Ishikawa (cell line): ENCODE measurements at regions not wholly inside any gene's neighbourhood (a gene's known extent, or its start where the extent isn't known, plus 50 kb on each side); places are given as distances from the start of the nearest gene placed in this dataset.

Experiments
- CEBPB ChIP-seq: IDR thresholded peaks from 2 replicates; pipeline ENCODE4 v1.6.1; 2012
- CREB1 ChIP-seq: IDR thresholded peaks from 2 replicates; pipeline ENCODE4 v1.6.1; 2012; ENCODE audit warnings: low read depth
- EP300 ChIP-seq: IDR thresholded peaks from 2 replicates; pipeline ENCODE4 v1.6.1; 2012; ENCODE audit warnings: borderline replicate concordance
- MAX ChIP-seq: IDR thresholded peaks from 2 replicates; pipeline ENCODE4 v1.6.1; 2012
- RAD21 ChIP-seq: IDR thresholded peaks from 2 replicates; pipeline ENCODE4 v1.6.1; 2012; ENCODE audit warnings: low read depth
- REST ChIP-seq: IDR thresholded peaks from 2 replicates; pipeline ENCODE4 v1.6.1; 2012; ENCODE audit warnings: low read depth, mild to moderate bottlenecking
- TAF1 ChIP-seq: IDR thresholded peaks from 2 replicates; pipeline ENCODE4 v1.6.1; 2012; ENCODE audit warnings: low read depth, mild to moderate bottlenecking
- TCF12 ChIP-seq: IDR thresholded peaks from 2 replicates; pipeline ENCODE4 v1.6.1; 2012; ENCODE audit warnings: low read depth
- TEAD4 ChIP-seq: IDR thresholded peaks from 2 replicates; pipeline ENCODE4 v1.6.1; 2012
- YY1 ChIP-seq: IDR thresholded peaks from 2 replicates; pipeline ENCODE4 v1.6.1; 2012; ENCODE audit warnings: low read depth
- ZBTB7A ChIP-seq: IDR thresholded peaks from 2 replicates; pipeline ENCODE4 v1.6.1; 2012; ENCODE audit warnings: low read depth

- no peak for TF ChIP-seq ZBTB7A
- no peak for TF ChIP-seq YY1
- TF ChIP-seq EP300: no peak
- TF ChIP-seq CREB1: no peak
- no peak for TF ChIP-seq TCF12
- TF ChIP-seq TEAD4: no peak
- TF ChIP-seq RAD21: no peak
- TF ChIP-seq REST: no peak
- TF ChIP-seq CEBPB: no peak
- TF ChIP-seq TAF1: no peak
- TF ChIP-seq MAX: no peak
Observed at GRCh38 chr9:30851600-30851999, 1532.8 kb upstream of the ACO1 start.
